NCI-H1105 (cell line): ENCODE measurements at regions not wholly inside any gene's neighbourhood (a gene's known extent, or its start where the extent isn't known, plus 50 kb on each side); places are given as distances from the start of the nearest gene placed in this dataset.

Experiments
- DNase-seq: peaks from one replicate; lab custom pipeline; 2025; lab: John Stamatoyannopoulos, UW

DNA sequence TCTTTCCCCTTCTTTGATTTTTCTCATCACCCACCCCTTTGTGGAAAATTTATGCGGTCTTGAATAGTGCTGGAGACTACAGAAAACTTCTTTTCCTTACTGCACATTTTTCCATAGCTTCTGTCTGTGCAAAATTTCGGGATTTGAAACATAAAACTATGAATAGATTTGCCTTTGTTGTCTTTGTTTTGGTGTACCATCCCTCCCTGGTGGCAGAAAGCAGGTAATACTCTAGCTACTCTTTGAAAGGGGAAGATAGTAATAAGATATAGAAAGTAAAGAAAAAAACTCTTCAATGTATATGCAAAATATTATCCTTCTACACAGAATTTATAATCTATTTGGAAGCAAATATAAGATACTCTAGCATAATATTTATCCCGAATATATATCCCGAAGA, 79.1 kb upstream of the LMO3 start:
- no peak for DNase-seq

DNA sequence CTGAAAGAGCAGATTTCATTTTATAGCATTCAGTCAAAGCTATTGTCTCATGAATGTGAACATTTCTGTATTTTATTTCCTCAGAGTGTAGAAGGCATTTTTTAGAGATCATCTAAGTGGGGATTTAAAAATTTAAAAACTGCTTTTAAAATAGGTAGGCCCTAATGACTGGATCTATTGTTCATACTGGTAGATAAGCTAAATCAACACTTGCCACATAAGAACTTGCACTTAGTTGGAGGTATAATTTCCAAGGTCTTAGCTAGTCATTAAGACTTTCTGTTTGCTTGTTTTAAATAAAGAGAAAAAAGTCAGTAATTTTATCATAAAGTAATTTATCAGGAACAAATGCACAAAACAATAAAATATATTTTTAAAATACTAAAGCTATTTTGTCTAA, 75.2 kb upstream of the LMO3 start:
- no peak for DNase-seq

DNA sequence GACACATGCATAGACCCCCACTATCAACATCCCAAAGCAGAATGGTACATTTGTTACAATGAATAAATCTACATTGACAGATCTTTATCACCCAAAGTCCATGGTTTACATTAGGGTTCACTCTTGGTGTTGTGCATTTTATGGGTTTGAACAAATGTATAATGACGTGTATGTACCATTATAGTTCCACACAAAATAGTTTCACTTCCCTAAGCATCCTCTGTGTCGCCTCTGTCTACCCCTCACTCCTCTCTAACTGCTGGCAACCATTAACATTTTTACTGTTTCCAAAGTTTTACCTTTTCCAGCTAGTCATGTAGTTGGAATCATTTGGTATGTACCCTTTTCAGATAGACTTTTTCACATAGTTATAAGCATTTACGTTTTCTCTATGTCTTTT, 69.5 kb upstream of the LMO3 start:
- DNase-seq, result no peak

DNA sequence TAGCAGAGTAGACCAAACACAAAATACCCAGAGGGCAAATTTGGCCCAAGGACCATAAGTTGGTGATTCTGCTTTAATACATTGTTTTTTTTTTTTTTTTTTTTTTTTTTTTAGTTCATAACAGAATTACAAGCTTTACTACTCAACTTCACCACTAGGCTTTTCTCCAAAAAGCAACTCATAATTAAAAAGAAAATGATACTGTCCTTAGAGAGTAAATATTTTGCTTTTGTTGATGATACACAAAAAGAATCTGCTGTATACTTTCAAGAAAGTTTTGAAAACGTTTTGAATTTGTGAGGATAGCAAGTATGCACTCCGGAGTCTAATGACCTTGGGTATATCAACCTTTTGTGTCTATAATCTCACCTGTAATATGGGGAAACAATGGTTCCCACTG, 68.9 kb upstream of the LMO3 start:
- DNase-seq, result no peak

DNA sequence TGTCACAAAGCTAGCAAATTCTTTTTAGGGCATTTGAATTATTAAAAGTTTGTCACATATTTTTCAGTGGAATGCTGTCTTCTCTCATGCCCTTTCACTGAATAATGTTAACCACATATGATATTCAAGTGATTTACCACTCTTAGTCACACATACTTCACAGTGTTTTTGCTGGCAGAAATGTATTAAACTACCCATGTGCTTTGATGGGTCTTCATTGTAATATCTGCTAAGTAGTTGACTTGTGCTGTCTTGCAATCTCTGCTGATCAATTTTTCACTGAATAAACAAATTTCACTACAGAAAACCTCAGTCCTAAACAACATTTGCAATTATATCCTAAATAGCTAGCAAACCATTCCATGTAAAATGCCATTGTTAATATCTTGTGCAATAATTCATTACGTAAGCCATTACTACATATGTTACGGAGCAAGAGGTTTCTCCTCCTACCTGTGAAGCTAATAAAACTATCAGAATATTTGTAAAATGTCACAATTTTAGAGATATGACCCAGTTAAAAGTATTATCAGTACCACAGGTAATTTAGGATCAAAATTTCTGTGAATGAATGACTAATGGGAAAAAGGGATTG, 64.6 kb upstream of the LMO3 start:
- DNase-seq, result no peak

DNA sequence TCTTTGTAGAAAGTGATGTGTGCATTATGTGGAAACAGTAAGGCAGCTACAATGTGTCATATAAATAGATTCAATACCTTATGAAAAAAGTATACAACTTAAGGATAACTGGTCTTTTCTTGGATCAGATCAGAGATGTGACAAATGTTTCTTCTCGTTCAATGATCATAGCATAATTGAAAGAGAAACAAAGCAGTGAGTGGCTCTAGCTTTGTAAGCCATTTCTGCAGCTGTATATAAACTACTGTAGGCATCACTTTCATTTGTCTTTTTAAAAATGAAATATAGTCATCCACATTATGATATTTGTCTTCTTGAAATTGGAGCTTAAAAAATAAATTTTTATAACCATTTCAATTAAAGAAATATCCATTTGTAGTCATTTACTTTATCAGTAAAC, 63.8 kb upstream of the LMO3 start:
- DNase-seq, result no peak

DNA sequence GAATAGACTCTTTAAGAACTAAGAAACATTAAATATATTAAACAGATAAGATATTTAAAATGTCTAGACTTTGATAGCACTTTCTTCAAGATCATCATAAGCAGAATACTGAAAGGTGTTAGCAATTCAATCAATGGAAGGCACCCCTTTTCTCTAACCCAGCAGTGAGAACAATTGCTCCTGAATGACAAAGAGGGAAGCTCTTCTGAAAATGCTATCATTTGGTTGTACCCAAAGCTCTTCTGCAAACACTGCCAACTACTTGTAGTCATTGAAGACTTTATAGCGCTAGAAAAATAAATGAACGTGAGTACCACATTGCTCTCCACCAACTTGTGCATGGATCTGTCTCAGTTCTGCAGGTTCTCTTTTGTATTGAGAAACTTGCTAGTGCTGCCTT, 62.2 kb upstream of the LMO3 start:
- no peak for DNase-seq

DNA sequence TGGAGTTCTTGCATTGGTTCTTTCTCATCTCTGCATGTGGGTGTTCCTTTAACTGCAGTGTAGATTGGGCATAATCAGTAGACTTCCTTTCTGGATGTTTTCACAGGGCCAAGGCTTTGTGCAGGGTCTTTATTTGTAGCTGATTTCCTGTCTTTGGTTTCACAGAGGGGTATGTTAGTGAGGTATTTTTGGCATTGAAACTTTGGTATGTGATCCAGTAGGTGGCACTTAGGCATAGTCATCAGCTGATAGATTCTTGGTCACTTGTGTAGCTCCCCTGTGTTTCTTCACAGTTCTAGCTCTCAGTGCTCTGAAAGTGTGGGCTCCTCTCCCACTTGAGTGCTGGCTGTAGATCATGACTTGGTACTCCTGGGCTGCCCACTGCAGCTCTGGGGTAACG, 52.7 kb upstream of the LMO3 start:
- no peak for DNase-seq
